Activated CD4-positive, alpha-beta T cell treated with anti-CD3 and anti-CD28 coated beads, Interleukin-2, amount 50 U/mL, for 1 hour (primary cell): ENCODE measurements at regions not wholly inside any gene's neighbourhood (a gene's known extent, or its start where the extent isn't known, plus 50 kb on each side); places are given as distances from the start of the nearest gene placed in this dataset.
"Not testable (repeated sequence)": the region's sequence is repeated elsewhere in the genome, so short reads cannot be mapped to it uniquely, and the experiment has no call there.

ENCODE experiments used
- DNase-seq: peaks from one replicate; pipeline ENCODE4 v3.0.0-alpha.2; 2020

DNA sequence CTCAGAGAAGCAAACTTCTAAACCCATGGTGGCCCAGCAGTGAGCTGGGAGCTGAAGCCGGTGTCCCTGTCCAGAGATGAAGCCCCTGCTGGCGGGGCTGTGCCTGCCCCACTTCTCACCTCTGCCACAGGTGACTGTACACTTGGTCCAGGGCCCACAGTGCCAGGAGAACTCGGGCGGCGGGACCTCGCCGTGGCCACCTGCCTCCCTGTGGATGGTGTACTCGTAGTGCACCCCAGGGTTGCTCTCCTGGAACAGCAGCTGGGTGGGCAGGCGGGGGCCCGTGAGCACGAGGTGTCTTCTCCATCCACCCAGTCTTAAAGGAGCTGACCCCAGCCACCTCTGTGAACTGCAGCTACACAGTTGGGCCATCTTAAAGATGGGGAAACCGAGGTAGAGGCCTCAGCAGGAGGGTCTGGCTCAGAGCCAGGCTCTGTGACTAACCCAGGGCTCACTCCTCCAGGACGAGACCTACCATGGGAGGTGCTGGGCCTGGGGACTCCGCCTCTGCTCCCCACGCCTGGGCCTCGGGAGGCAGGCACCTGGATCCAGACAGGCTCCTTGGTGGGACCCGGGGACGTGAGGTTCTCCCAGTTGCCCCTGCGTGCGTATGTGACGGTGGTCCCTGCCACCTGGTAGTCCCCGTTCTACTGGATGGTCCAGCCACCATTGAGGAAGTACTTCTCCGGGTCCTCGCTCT is 113.1 kb upstream of the AKAP13 start:
- not testable (repeated sequence) for DNase-seq

DNA sequence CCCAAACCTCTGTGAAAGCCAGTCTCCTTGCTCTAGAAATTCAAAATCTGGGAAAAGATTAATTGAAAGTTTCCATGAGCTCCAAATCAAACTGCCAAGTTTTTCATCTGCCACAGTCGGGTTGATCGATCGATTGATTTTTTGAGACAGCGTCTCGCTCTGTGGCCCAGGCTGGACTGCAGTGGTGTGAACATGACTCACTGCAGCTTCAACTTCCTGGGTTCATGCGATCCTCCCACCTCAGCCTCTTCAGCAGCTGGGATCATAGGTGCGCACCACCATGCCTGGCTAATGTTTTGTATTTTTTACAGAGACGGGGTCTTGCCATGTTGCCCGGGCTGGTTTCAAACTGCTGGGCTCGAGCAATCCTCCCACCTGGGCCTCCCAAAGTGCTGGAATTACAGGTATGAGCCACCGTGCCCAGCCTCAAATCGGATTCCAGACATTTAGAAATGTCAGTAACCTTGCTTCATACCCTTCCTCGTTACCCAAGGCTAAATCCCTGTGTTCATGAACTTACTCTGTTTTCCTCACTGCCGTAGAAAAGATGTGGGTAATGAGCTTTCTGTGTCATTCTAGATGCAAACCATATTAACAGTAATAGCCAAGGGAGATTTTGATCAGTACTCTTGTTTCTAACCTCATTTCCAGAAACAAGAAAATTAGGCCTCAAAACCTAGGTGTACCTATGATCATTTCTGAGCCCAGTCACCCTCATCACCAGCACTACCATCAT is 105.9 kb upstream of the AKAP13 start:
- no peak for DNase-seq

DNA sequence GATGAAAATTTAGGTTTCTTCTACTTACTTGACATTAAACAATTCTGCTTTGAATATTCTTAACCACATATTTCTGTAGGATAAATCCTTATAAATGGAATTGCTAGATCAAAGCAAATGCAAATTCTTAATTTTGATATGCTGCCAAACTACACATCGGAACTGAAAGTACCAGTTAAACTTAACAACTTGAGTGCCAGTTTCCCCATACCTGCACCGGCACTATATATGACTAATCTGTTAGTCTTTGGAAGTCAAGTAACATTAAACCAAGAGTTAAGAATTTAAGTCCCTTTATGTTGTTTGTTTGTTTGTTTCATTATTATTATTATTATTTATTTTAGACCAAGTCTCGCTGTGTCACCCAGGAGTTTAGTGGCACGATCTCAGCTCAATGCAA is 103.9 kb upstream of the AKAP13 start:
- no peak for DNase-seq

DNA sequence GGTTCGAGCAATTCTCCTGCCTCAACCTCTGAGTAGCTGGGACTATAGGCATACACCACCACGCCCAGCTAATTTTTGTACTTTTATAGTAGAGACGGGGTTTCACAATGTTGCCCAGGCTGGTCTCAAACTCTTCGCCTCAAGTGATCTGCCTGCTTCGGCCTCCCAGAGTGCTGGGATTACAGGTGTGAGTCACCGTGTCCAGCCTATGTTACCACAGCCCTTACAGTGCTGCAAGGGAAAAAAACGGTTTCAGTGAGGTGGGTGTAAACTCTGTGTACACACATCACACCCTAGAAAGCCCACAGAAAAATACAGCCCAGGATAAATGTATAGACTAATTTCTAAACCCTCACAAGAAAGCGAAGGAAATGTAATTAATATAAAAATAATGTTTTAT is 103.5 kb upstream of the AKAP13 start:
- no peak for DNase-seq

DNA sequence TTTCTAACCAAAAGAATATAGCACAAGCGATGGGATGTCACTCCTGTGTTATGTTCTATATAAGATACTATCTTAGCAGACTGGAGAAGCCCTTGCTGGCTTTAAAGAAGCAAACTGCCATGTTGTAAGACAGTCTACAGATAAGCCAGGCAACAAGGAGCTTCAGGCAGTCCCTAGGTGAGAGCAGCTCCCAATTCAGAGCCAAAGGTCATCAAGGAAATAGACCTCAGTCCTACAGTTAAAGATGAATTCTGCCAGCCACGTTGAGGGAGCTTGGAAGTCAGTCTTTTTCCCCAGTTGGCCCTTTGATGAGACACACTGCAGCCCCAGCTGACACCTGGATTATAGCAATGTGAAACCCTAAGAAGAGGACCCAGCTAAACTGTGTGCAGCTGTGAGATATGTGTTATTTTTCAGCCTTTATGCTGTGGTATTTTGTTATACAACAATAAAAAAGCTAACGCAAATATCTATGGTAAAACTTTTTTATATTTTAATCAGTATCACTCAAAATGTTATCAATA is 102.5 kb upstream of the AKAP13 start:
- no peak for DNase-seq

DNA sequence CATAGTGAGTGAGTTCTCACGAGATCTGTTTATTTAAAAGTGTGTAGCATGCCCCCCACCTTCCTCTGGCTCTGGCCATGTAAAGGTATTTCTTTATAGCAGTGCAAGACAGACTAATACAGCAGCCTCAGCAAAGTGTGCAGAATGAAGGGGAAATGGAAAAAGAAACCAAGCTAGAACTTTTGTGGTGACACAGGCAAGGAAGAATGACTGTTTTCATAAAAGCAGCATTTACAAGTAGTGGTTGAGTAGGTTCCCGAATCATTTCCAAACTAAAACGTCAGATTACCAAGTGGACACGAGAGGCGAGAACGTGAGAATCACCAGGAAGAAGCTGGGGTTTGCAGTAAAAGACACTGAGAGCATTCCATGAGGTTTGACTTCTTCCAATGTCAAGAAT is 100.2 kb upstream of the AKAP13 start:
- no peak for DNase-seq

DNA sequence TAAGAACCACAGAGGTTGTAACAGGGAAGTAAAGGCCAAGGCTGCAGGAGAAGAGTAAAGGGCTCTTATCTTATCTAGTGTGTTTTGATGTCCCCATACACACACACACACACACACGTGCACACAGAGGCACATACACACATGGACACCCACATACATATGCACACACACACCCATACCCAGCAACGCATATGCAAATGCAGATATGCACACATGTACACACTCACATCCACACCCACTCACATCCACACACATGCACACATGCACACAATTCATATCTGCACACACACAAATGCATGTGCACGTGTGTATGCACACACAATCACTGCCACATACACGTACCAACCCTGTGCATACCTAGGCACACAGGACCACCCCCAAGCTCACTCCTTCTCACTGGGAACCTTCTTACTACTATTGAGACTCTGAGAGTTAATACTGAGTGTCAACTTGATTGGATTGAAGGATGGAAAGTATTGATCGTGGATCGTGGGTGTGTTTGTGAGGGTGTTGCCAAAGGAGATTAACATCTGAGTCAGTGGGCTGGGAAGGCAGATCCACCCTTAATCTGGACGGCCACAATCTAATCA is 99.0 kb upstream of the AKAP13 start:
- DNase-seq, result no peak

DNA sequence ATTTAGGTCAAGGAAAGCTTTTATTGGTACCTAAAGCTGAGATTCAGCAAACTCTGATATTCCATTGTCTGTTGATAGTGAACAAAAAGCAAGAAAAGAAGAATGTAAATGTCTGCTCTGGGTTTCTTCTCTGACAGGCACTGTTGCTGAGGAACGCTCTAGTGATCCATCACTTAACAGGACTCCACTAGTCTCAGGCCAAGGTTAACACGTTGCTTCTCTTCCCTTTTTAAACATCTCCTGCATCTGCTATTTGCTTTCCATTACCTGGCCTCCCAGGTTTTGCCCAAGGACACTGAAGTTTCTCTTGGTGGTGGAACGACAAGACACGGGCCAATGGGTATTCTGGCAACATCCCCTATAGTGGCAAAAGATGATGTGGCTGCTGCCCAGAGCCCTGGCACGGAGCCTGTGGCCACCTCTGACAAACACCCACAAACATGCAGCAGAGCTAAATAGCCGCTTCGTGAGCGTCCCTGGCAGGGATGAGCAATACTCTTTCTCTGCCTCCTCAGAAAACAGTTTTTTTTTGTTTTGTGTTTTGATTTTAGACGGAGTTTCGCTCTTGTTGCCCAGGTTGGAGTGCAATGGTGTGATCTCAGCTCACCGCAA is 97.8 kb upstream of the AKAP13 start:
- DNase-seq, result no peak

DNA sequence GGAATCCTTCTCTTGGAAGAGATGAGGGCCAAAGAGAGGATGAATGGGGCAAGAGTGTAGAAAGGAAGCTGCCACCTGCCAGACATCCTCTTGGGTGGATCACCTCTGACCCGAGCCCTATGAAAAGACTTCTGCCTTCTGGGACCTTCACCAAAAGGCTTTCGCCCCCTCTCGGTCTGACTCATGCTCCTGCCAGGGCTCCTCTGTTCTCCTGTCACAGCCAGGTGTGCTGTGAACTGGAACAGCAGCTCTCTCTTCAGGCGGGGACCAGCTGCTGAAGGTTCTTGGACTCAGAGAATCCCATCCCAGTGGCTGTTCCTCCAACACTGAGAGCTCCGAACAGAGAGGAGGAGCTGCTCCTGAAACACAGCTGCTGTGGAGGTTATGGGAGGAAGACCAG is 96.6 kb upstream of the AKAP13 start:
- DNase-seq, result not testable (repeated sequence)

DNA sequence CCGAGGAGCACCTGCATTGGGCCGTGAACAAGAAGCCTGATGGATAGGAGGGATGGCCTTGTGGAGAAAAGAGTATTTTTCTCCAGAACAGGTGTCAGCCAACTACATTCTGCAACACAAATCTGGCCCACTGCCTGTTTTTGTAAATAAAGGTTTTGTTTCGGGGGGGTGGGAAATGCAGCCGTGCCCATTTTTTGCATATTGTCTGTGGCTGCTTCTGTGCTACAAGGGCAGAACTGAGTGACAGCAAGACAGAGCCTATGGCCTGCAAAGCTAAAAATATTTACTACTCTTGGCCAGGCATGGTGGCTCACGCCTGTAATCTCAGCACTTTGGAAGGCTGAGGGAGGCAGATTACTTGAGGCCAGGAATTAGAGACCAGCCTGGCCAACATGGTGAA is 95.9 kb upstream of the AKAP13 start:
- DNase-seq, result no peak

DNA sequence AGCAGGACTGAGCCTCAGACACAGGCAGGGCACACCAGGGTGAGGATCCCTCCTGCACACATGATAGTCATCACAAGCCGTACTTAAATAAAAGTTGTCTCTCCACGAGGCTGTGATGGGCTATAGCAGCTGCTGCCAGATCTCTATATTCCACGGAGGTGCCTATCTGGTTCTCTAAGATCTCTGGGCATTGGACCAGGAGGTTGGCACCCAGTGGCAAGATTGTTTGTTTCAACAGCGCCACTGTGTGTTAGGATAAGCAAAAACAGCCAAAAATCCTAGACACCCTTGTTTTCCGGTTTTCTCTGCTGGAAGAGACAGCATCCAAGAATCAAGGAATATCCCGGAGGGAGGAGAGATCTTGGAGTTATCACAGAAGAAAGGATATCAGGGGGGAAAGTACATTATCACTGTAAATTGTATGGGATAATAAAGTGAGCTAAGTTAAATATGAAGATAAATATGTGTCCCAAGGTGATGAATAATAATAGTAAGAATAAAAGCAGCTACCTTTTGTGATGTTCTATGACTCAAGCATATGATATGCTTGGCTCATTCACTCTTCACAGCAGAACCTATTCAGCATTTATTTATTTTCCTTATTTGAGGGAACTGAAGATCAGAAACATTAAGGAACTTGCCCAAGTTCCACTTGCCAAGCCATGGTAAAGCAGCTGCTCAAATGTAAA is 90.6 kb upstream of the AKAP13 start:
- no peak for DNase-seq

DNA sequence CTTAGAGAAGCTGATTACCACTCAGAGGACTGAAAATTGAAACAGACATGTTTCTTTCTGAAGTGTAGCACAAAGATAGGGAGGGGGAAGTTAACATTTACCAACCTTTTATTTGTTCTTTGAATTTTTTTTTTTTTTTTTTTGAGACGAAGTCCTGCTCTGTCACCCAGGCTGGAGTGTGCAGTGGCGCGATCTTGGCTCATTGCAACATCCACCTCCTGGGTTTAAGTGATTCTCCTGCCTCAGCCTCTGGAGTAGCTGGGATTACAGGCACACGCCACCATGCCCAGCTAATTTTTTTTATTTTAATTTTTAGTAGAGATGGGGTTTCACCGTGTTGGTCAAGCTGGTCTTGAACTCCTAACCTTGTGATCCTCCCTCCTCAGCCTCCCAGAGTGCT is 87.8 kb upstream of the AKAP13 start:
- DNase-seq, result not testable (repeated sequence)

DNA sequence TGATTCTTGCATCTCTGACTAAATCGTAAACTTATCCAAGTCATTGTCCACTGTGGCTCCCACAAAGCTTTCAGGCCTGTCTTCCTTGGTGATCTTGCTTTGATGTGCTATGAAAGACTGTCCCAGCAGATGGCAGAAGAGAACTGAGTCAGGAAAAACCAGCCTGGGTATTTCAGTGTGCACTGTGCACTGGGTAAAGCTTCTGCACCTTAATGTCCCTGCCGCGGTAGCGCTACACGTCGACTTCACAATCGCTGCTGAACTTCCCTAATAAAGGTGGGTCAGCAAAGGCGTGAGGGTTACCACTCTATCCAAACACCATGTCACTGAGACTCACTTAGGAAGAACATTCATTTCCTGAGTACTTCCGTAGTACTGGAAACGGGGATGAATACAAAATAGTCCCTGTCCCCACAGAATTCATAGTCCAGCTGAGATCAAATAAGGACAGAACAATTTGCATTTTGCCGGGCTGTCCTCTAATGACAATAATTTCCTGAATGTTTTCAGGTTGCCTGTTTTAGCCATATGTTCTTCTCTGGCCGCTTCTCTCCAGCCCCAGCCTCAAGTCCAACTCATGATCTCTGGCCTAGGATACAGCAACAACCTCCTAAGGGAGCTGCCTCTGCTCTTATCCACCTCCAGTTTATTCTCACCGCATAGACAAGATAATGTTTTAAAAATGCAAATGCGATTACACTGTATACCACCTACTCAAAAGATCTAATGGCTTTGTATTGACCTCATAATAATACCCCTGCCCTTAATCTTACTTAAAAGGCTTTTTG is 83.6 kb upstream of the AKAP13 start:
- peak; percentile 61 for DNase-seq

DNA sequence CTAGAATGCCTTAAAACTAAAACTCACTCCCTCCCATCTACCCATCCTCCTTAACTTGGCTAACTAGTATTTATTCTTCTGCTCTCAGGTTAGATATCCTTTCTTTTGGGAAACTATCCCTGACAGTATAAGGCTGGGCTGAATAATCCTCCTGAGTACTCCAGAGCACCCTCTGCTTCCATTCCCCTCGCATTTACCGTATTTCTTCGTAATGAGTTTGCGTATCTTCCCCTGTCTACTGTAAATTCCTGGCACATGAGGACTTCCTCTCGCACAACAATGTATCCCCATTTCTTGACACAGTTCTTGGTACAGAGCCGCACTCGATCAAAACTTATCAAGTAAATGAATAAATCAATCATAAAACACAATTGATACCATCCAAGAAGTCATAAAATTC is 82.9 kb upstream of the AKAP13 start:
- no peak for DNase-seq

DNA sequence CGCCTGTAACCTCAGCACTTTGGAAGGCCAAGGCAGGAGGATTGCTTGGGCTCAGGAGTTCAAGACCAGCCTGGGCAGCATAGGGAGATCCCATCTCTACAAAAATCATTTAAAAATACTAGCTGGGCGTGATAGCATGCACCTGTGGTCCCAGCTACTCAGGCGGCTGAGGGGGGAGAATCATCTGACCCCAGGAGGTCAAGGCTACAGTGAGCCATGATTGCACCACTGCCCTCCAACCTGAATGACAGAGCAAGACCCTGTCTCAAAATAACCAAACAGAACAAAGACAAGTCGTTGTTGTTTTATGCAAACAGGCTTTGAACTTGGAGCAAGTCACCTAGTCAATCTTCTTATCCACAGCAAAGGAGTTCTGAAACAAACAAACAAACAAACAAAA is 82.0 kb upstream of the AKAP13 start:
- DNase-seq, result no peak

DNA sequence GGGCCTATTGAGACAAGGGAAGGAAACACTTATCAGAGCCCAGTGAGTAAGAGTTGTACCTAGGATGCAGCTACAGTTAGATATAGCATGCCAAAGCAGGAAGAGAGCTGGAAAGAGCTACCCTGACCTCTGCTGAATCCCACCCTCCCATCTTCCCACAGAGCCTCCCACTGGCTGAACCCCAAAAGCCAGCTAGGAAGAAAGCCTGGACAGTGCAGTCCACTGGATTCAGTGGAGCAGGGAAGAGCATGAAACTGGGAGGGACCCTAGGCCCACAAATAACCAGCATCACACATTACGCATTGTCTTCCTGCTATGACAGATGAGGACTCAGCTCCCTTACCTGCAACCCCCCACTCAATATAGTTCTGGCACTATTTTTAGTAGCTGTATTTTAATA is 81.5 kb upstream of the AKAP13 start:
- DNase-seq, result no peak

DNA sequence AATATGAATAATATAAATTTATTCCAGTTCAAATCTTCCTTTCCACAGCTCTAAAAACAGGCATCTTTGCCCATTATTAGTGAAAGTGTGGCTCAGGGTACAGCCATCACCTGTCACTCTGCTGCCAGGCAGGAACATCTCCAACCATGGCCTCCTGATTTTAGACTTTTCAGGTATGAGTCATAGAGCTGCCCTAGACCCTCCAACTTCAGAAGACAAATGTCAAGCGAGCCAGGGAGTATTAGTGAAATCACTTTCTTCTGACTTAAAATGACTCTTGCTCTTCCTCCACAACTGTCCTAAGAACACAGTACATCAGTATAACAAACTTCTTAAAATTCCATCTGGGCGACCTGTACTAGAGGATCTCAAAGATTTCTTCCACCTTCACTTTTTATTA is 78.1 kb upstream of the AKAP13 start:
- no peak for DNase-seq

DNA sequence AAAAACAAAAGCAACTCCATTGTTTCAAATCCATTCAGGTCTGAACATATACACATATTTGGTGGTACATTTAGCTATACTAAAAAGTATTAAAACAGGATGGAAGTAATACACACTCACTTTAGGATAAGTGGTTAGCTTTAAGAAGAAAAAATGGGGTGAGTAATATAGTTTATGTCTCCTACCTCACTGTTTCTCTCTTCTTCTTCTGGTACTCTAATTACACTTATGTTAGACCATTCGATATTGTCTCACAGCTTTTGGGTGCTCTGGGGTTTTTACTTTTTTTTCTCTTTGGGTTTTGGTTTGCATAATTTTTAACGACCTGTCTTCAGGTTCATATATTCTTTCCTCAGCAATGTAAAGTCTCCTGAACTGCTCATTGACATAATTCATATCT is 75.4 kb upstream of the AKAP13 start:
- no peak for DNase-seq

DNA sequence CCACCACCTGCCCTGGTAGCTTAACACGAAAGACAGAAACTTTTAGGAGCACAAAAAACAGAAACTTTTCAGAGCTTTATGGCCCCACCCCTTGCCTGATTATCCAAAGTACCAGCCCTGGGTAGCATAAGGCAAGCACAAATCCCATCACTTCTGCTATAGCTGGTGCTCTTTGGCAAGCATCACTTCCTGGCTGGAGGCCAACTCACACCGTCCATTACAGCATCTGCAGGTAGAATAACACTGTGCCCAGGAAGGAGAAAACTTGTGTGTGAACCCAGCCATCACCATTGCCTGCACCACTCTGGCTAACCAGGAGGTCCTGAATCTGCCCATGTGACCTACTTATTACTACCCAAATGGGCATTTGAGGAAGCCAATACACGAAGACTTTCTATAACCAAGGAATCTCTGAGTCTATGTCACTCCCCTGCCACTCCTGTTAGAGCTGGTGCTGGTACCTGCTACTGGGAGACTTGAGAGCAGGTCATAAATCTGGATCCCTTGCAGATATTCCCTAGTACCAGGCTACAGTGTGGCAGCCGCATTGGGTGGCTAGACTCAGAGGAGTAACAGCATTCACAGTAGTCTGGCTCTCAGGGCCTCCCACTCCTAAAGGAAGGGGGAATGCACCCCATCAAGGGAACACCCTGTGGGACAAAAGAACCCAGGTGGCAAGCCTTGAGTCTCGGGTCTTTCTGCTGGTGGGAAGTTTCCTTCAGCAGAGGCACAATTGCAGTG is 73.3 kb upstream of the AKAP13 start:
- DNase-seq, result no peak

DNA sequence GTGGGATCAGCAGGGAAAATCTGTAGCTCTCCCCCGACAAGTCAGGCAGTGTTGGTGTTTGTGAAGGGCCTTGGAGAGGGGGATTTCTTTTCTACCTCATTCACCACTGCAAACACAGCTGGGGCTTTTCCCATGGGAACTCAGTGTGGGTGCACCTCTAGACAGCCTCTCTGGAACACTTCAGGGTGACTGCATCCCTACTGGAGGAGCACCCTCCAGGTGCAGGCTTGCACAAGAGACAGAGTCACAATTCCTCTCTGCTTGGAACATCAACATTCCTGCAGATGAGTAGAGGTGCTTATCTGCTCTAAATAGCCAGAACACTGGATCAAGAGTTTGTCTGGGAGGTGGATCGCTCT is 72.7 kb upstream of the AKAP13 start:
- no peak for DNase-seq

DNA sequence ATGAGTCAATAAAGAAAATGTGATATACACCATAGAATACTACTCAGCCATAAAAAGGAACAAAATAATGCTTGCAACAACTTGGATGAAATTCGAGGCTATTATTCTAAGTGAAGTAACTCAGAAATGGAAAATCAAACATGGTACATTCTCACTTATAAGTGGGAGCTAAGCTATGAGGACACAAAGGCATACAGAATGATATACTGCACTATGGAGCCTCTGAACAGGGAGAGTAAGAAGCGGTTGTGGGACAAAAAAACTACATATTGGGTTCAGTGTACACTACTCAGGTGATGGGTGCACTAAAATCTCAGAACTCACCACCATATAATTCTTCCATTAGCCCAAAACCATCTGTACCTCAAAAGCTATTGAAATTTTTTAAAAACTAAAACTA is 68.8 kb upstream of the AKAP13 start:
- no peak for DNase-seq

DNA sequence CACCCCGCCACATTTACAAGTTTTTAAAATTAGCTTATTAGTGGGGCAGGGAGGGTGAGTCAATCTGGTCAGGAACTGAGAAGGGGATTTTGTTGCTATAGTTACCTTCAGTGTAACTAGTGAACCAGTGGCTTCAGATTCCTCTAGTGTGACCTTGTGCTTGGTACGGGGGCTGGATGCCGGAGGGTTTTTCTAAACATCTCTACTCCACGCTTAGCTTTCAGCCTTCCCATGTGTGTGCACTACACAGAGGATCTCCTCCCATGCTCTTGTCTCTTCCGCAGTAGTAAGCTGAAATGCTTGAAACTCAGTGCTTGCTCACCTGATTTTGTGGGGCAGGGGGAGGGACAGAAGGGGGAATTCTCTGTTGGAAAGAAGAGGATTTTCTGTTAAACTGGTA is 67.9 kb upstream of the AKAP13 start:
- no peak for DNase-seq
